ENCODE measurements at regions not wholly inside any gene's neighbourhood (a gene's known extent, or its start where the extent isn't known, plus 50 kb on each side); places are given as distances from the start of the nearest gene placed in this dataset.

DNA sequence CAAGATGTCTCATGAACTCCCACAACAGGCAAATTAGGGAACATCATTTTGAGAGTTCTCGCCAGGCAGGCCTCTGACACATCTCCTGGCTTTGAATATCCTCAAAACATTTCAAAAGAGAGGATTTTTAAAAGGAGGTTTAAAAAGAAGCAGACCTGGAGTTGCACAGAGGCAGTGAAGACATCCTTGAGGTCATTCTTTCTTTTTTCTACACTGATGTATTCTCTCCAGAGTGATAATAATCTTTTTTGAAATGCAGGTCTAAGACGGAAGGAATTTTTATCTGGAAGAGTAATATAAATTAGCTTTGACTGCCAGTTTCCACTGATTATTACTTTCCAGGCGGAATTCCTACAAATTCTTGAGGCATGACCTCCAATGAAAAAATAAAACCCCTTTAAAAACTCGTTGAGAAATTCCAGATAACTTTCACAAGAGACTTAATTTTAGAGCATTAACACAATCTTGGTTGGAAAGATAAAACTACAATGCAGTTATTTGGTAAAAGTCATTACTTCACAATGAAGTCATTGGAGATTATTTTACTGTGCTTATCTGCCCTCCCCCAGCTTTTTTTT, 125.0 kb downstream of the LYPLAL1 start (continued):
- TF ChIP-seq, protein P1, sequence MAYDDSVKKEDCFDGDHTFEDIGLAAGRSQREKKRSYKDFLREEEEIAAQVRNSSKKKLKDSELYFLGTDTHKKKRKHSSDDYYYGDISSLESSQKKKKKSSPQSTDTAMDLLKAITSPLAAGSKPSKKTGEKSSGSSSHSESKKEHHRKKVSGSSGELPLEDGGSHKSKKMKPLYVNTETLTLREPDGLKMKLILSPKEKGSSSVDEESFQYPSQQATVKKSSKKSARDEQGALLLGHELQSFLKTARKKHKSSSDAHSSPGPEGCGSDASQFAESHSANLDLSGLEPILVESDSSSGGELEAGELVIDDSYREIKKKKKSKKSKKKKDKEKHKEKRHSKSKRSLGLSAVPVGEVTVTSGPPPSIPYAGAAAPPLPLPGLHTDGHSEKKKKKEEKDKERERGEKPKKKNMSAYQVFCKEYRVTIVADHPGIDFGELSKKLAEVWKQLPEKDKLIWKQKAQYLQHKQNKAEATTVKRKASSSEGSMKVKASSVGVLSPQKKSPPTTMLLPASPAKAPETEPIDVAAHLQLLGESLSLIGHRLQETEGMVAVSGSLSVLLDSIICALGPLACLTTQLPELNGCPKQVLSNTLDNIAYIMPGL (CRISPR knock-in tag; IDR thresholded peaks at IDR 0.05): no peak
- no peak for TF ChIP-seq NR1H2 (CRISPR knock-in tag; IDR thresholded peaks at IDR 0.05)
- TF ChIP-seq, protein P2, sequence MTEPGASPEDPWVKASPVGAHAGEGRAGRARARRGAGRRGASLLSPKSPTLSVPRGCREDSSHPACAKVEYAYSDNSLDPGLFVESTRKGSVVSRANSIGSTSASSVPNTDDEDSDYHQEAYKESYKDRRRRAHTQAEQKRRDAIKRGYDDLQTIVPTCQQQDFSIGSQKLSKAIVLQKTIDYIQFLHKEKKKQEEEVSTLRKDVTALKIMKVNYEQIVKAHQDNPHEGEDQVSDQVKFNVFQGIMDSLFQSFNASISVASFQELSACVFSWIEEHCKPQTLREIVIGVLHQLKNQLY (CRISPR knock-in tag; IDR thresholded peaks at IDR 0.05): no peak
- no peak for TF ChIP-seq RORB (CRISPR knock-in tag; IDR thresholded peaks at IDR 0.05)
- TF ChIP-seq OVOL2 (CRISPR knock-in tag; IDR thresholded peaks at IDR 0.05; ENCODE audit: borderline replicate concordance): no peak

DNA sequence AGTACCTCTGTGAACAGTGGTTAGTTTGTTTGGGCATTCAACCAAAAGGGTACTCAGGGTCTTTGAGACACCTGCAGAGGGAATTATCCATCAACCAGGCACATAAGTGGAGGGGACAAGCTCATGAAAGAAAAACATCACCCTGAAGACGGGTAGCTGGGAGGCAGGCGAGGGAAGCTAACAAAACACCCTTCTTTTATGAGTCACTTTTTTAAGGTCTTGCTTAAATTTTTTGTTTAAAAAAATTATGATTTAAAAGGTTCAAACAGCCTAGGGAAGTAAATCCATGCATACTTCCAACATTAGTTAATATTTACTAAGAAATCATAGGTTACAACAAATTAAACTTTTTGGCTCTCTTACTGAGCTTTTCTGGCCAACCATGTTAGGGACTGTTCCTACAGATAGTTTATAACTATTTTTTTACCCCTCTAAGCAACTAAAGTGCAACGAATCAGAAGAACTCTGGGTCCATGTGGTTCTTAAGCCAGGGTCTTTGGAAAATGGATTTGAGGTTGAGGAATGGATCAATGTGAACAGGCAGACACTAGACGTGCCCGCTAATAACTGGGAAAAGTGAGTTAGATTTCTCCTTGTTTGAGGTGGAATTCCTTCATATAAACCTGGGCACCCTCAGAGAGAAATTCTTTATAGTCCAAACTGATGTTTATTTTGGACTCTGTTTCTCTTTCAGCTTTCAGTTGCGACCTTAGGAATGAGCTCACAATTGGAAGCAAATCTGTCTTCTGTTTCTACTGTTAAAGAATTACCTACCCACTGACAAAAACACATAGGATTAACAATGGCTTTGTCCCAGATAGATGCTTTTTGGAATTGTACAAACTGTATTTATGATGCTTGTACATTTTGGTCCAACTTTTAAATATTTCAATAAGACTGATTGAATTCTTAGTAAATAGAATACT, 123.0 kb downstream of the LYPLAL1 start:
- DNase-seq (ENCODE audit: low spot score): no peak
- ChIA-PET CTCF (no interaction called here), POLR2A (no interaction called here)
- Mint-ChIP-seq H3K36me3 (no peaks in the 10 kb centered on the region), H3K27me3 (ENCODE audit: low read depth) (no peaks in the 10 kb centered on the region), H3K4me1 (peaks cover 4% of the 10 kb centered on the region), H3K4me3 (no peak overlapping the region), H3K27ac (no peak overlapping the region; the same call in 1 of the 2 replicates), H3K9me3 (peaks cover 3% of the 10 kb centered on the region; the same call in 1 of the 2 replicates)
- no peak for ATAC-seq
- TF ChIP-seq TEAD1 (CRISPR knock-in tag; IDR thresholded peaks at IDR 0.05) (no peak), ELF4 (CRISPR knock-in tag; IDR thresholded peaks at IDR 0.05; ENCODE audit: low read depth) (no peak), EMX1 (CRISPR knock-in tag; IDR thresholded peaks at IDR 0.05) (no peak), PRRX2 (CRISPR knock-in tag; IDR thresholded peaks at IDR 0.05) (no peak), CREM (CRISPR knock-in tag; IDR thresholded peaks at IDR 0.05) (no peak), RELA (CRISPR knock-in tag; IDR thresholded peaks at IDR 0.05; ENCODE audit: borderline replicate concordance) (no peak), SOX15 (CRISPR knock-in tag; IDR thresholded peaks at IDR 0.05) (no peak)
- TF ChIP-seq, protein P3, sequence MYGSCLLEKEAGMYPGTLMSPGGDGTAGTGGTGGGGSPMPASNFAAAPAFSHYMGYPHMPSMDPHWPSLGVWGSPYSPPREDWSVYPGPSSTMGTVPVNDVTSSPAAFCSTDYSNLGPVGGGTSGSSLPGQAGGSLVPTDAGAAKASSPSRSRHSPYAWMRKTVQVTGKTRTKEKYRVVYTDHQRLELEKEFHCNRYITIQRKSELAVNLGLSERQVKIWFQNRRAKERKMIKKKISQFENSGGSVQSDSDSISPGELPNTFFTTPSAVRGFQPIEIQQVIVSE (CRISPR knock-in tag; IDR thresholded peaks at IDR 0.05; ENCODE audit: borderline replicate concordance): no peak

DNA sequence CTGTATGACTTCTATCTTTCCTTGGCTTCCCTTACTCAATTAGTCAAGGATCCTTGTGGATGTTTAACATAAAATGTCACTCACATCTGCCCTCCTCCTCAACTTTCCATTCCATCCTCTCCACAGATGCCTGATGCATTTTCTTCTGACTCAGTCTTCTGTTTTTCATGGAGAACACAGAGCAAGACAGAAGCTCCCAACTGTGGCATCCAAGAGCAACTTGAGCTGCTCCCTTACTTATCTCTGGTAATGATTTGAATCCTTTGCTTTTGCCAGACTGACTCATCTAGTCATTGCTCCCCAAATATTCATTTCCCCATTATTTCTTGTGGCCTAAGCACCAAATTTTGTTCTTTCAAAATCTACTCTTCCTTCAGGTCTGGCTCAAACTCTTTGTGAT, 120.6 kb downstream of the LYPLAL1 start:
- CTCF ChIA-PET: no interaction called here
- ATAC-seq: no peak
- TF ChIP-seq CBFB (CRISPR knock-in tag; IDR thresholded peaks at IDR 0.05; ENCODE audit: low read depth): no peak
- TF ChIP-seq, protein P4, sequence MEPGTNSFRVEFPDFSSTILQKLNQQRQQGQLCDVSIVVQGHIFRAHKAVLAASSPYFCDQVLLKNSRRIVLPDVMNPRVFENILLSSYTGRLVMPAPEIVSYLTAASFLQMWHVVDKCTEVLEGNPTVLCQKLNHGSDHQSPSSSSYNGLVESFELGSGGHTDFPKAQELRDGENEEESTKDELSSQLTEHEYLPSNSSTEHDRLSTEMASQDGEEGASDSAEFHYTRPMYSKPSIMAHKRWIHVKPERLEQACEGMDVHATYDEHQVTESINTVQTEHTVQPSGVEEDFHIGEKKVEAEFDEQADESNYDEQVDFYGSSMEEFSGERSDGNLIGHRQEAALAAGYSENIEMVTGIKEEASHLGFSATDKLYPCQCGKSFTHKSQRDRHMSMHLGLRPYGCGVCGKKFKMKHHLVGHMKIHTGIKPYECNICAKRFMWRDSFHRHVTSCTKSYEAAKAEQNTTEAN (CRISPR knock-in tag; IDR thresholded peaks at IDR 0.05): no peak
- no peak for TF ChIP-seq GRHL2 (CRISPR knock-in tag; IDR thresholded peaks at IDR 0.05; ENCODE audit: insufficient replicate concordance, severe bottlenecking)
- no peak for TF ChIP-seq GTF2I (CRISPR knock-in tag; conservative IDR thresholded peaks at IDR 0.05)
- no peak for TF ChIP-seq ZNF121 (CRISPR knock-in tag; IDR thresholded peaks at IDR 0.05)
- no peak for TF ChIP-seq SMAD4 (CRISPR knock-in tag; IDR thresholded peaks at IDR 0.05)
- no peak for TF ChIP-seq ZBTB21 (CRISPR knock-in tag; IDR thresholded peaks at IDR 0.05; ENCODE audit: borderline replicate concordance)
- no peak for TF ChIP-seq ZNF416 (CRISPR knock-in tag; IDR thresholded peaks at IDR 0.05)
- TF ChIP-seq NFYB (CRISPR knock-in tag; conservative IDR thresholded peaks at IDR 0.05; ENCODE audit: low read depth): no peak
- TF ChIP-seq, protein P5, sequence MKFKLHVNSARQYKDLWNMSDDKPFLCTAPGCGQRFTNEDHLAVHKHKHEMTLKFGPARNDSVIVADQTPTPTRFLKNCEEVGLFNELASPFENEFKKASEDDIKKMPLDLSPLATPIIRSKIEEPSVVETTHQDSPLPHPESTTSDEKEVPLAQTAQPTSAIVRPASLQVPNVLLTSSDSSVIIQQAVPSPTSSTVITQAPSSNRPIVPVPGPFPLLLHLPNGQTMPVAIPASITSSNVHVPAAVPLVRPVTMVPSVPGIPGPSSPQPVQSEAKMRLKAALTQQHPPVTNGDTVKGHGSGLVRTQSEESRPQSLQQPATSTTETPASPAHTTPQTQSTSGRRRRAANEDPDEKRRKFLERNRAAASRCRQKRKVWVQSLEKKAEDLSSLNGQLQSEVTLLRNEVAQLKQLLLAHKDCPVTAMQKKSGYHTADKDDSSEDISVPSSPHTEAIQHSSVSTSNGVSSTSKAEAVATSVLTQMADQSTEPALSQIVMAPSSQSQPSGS (CRISPR knock-in tag; IDR thresholded peaks at IDR 0.05; ENCODE audit: borderline replicate concordance, low read depth): no peak
- TF ChIP-seq IRF2 (CRISPR knock-in tag; IDR thresholded peaks at IDR 0.05; ENCODE audit: borderline replicate concordance, low read depth): no peak
- no peak for TF ChIP-seq ATF1 (CRISPR knock-in tag; IDR thresholded peaks at IDR 0.05)
- TF ChIP-seq, protein P6, sequence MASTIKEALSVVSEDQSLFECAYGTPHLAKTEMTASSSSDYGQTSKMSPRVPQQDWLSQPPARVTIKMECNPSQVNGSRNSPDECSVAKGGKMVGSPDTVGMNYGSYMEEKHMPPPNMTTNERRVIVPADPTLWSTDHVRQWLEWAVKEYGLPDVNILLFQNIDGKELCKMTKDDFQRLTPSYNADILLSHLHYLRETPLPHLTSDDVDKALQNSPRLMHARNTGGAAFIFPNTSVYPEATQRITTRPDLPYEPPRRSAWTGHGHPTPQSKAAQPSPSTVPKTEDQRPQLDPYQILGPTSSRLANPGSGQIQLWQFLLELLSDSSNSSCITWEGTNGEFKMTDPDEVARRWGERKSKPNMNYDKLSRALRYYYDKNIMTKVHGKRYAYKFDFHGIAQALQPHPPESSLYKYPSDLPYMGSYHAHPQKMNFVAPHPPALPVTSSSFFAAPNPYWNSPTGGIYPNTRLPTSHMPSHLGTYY (CRISPR knock-in tag; IDR thresholded peaks at IDR 0.05): no peak
- TF ChIP-seq, protein P7, sequence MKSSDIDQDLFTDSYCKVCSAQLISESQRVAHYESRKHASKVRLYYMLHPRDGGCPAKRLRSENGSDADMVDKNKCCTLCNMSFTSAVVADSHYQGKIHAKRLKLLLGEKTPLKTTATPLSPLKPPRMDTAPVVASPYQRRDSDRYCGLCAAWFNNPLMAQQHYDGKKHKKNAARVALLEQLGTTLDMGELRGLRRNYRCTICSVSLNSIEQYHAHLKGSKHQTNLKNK (CRISPR knock-in tag; IDR thresholded peaks at IDR 0.05): no peak

More for the DNA sequence above, 120.6 kb downstream of the LYPLAL1 start:
- Mint-ChIP-seq H3K4me3 (no peak overlapping the region), H3K36me3 (no peaks in the 10 kb centered on the region), H3K4me1 (peaks cover 8% of the 10 kb centered on the region), H3K27ac (no peak overlapping the region), H3K9me3 (no peaks in the 10 kb centered on the region), H3K27me3 (ENCODE audit: low read depth) (no peaks in the 10 kb centered on the region)
- POLR2A ChIA-PET: no interaction called here
- DNase-seq (ENCODE audit: low spot score): no peak
